Upper lobe of left lung (tissue), 4 donors: ENCODE measurements at regions not wholly inside any gene's neighbourhood (a gene's known extent, or its start where the extent isn't known, plus 50 kb on each side); places are given as distances from the start of the nearest gene placed in this dataset.

Source experiments
- CTCF ChIP-seq, 6 experiments: fragments of 450-650 bp in 4 of 6; fragments of 200-600 bp in 2 of 6; sonication (generic) in 2 of 6; IDR thresholded peaks; one replicate each; pipeline ENCODE4 v1.5.1; 2016 to 2019; ENCODE audit warnings: antibody characterized with exemption in 6 of 6
- EP300 ChIP-seq, 4 donors: sonication (generic); formaldehyde crosslinking; IDR thresholded peaks; one replicate each; pipeline ENCODE4 v1.5.1; 2017; ENCODE audit warnings: antibody characterized with exemption in 4 of 4, control low read depth in 2 of 4
- POLR2A ChIP-seq, 4 donors: fragments of 450-650 bp; IDR thresholded peaks; one replicate each; pipeline ENCODE4 v1.5.1; 2016 to 2017; ENCODE audit warnings: antibody characterized with exemption in 4 of 4, mild to moderate bottlenecking in 2 of 4
- POLR2AphosphoS5 ChIP-seq, 2 donors: sonication (generic); formaldehyde crosslinking; IDR thresholded peaks; one replicate each; pipeline ENCODE4 v1.5.1; 2017; ENCODE audit warnings: antibody characterized with exemption in 2 of 2

GRCh38 chr5:130885027-130885426, 280.0 kb downstream of the HINT1 start:
- TF ChIP-seq POLR2AphosphoS5 (IDR thresholded peaks at IDR 0.05) (no peak), EP300 (IDR thresholded peaks at IDR 0.05) (no peak), CTCF (IDR thresholded peaks at IDR 0.05) (no peak), POLR2A (IDR thresholded peaks at IDR 0.05) (no peak)
